ENCODE measurements at regions not wholly inside any gene's neighbourhood (a gene's known extent, or its start where the extent isn't known, plus 50 kb on each side); places are given as distances from the start of the nearest gene placed in this dataset.

DNA sequence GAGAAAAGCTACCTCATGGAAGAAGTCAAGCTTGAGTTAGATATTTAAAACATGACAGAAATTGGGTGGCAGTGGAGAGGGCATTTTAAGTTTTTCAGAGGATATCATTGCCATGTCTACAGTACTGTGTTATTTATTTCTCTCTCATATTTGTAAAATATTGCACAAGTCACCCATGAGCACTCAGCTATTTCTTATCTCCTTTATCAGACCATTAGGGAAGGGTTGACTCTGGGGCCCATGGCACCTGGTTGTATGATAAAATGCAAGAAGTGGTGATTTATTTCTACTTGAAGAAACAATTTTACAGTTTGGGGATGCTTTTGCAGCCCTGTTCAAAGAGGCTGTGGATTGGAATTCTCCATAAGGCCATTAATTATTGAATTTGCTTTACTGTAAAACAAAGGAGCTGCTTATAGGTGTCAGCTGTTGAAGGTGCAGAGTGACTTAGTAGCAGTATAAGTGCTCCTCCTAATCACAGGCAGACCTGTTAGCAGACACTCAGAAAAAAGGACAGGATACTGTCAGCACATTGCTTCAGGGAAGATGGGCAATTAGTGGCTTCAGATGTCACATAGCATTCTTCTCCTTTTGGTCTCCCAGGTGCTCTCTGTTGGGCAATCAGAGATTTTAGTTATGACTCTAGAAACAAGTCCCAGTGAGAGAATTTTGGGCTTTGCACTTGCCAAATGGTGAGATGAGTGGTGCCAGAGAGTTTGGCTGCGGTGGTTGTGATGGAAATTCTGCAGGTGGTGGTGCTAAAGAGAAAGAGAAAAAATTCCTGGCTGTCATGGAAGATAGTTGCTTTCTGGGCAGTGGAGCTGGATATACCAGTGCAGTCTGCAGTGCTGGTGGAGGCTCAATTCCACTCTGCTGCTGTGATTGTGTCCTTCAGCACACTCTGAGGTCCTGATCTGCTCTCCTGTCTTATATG, 129.7 kb upstream of the ROPN1 start:
- TF ChIP-seq, protein P1, sequence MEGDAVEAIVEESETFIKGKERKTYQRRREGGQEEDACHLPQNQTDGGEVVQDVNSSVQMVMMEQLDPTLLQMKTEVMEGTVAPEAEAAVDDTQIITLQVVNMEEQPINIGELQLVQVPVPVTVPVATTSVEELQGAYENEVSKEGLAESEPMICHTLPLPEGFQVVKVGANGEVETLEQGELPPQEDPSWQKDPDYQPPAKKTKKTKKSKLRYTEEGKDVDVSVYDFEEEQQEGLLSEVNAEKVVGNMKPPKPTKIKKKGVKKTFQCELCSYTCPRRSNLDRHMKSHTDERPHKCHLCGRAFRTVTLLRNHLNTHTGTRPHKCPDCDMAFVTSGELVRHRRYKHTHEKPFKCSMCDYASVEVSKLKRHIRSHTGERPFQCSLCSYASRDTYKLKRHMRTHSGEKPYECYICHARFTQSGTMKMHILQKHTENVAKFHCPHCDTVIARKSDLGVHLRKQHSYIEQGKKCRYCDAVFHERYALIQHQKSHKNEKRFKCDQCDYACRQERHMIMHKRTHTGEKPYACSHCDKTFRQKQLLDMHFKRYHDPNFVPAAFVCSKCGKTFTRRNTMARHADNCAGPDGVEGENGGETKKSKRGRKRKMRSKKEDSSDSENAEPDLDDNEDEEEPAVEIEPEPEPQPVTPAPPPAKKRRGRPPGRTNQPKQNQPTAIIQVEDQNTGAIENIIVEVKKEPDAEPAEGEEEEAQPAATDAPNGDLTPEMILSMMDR (IDR thresholded peaks at IDR 0.05): no peak
- TF ChIP-seq POLR2A (IDR thresholded peaks at IDR 0.05): no peak

Data from right lobe of liver (tissue), 4 donors.